ENCODE measurements at regions not wholly inside any gene's neighbourhood (a gene's known extent, or its start where the extent isn't known, plus 50 kb on each side); places are given as distances from the start of the nearest gene placed in this dataset.

- Histone ChIP-seq H3K27me3 (no peaks in the 10 kb centered on the region), H3K9me3 (peaks cover 0 to 14% of the 10 kb centered on the region in 2 donors), H3K4me1 (no peaks in the 10 kb centered on the region), H3K4me3 (no peak overlapping the region), H3K36me3 (no peaks in the 10 kb centered on the region), H3K27ac (no peak overlapping the region)
- DNase-seq (ENCODE audit: low spot score in 2 of 2) = no peak
- intact Hi-C loops (cut with DNase I; ENCODE audit: low total_unique reads) = no loop called here
- TF ChIP-seq POLR2AphosphoS5 (IDR thresholded peaks at IDR 0.05) (no peak), POLR2A (IDR thresholded peaks at IDR 0.05) (no peak), CTCF (IDR thresholded peaks at IDR 0.05) (no peak)
These were observed 2106.0 kb downstream of the PCDH7 start for GRCh38 chr4:32826169-32826568.

DNA sequence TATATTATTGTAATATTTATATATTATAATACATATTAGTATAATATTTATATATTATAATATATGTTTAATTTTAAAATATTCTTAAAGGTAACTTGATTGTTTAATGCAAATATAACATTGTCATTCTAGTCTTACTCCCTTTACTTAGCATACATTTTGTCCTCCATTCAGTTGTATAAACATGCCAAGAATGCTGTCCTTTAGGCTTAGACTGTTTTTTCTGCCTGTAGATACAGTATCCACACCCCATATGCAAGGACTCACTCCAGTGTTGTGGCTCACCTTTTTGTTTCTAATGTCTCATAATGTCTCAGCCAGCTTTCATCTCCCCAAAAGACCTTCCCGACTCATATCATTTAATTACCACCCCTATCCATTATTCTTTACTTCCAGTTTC lies 2110.0 kb downstream of the PCDH7 start:
- no peaks in the 10 kb centered on the region for H3K27me3 ChIP-seq
- TF ChIP-seq POLR2A (IDR thresholded peaks at IDR 0.05) = no peak
- no peak for TF ChIP-seq POLR2AphosphoS5 (IDR thresholded peaks at IDR 0.05)
- TF ChIP-seq CTCF (IDR thresholded peaks at IDR 0.05) = no peak
- H3K36me3 ChIP-seq = no peaks in the 10 kb centered on the region
- intact Hi-C loops (cut with DNase I; ENCODE audit: low total_unique reads) = no loop called here
- peaks cover 0 to 14% of the 10 kb centered on the region in 2 donors for H3K9me3 ChIP-seq
- H3K4me1 ChIP-seq = no peaks in the 10 kb centered on the region
- no peak for DNase-seq (ENCODE audit: low spot score in 2 of 2)
- no peak overlapping the region for H3K27ac ChIP-seq
- no peak overlapping the region for H3K4me3 ChIP-seq

DNA sequence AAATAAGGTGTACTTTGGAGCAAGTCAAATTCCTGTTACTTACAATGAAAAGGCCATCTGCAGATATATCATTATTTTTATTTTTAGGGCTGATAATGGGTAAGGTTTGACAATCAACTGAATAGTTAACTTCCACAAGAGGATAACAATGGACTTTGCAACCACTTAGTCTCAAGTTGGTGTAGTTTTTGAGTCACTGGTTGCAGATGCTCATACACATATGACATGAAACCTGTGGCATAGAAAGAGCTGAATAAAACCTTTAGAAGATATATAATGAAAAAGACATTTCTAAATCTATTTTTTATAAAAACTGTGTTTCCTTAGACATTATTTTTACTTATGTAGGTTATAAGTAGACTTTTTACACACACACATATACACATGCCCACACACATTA lies 2110.9 kb downstream of the PCDH7 start:
- TF ChIP-seq POLR2A (IDR thresholded peaks at IDR 0.05) (no peak), POLR2AphosphoS5 (IDR thresholded peaks at IDR 0.05) (no peak), CTCF (IDR thresholded peaks at IDR 0.05) (no peak)
- Histone ChIP-seq H3K4me3 (no peak overlapping the region), H3K27ac (no peak overlapping the region), H3K9me3 (peaks cover 0 to 14% of the 10 kb centered on the region in 2 donors), H3K36me3 (no peaks in the 10 kb centered on the region), H3K4me1 (no peaks in the 10 kb centered on the region), H3K27me3 (no peaks in the 10 kb centered on the region)
- no peak for DNase-seq (ENCODE audit: low spot score in 2 of 2)
- intact Hi-C loops (cut with DNase I; ENCODE audit: low total_unique reads) = no loop called here

DNA sequence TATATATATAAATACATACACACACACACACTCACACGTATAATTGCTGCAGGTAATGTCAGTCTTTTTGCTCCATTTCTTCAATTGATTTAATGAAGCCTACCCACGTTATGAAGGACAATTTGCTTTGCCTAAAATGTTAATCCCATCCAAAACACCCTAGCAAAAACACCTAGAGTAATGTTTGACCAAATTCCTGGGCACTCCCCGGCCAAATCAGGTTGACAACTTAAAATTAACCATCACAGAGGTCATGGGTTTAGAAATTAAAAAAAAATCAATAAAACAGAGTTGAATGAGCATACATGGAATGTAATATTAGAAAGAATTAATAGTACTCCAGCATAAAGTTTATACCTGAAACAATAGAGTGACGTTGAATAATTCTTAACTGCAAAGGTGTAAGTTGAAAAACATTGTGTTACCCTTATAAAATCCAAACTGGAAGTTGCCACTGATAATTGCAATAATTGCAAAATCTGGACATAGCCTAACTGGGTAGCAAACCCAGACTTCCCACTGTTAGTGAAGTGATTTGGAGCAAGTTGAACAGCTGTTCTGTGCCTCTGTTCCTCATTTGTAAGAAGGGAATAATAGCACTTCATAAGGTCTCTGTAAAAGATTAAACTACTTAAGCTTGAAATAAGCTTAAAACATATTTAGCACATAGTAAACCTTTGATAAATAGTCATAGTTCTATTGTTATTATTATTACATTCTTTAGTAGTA lies 2120.5 kb downstream of the PCDH7 start:
- no peak overlapping the region for H3K27ac ChIP-seq
- H3K4me3 ChIP-seq = no peak overlapping the region
- H3K36me3 ChIP-seq = no peaks in the 10 kb centered on the region
- DNase-seq (ENCODE audit: low spot score in 2 of 2) = no peak
- no peaks in the 10 kb centered on the region for H3K9me3 ChIP-seq
- intact Hi-C loops (cut with DNase I; ENCODE audit: low total_unique reads) = no loop called here
- H3K27me3 ChIP-seq = no peaks in the 10 kb centered on the region
- H3K4me1 ChIP-seq = no peaks in the 10 kb centered on the region
- TF ChIP-seq POLR2A (IDR thresholded peaks at IDR 0.05) (no peak), CTCF (IDR thresholded peaks at IDR 0.05) (no peak), POLR2AphosphoS5 (IDR thresholded peaks at IDR 0.05) (no peak)

- intact Hi-C loops (cut with DNase I; ENCODE audit: low total_unique reads) = no loop called here
- Histone ChIP-seq H3K27me3 (no peaks in the 10 kb centered on the region), H3K4me1 (no peaks in the 10 kb centered on the region), H3K4me3 (no peak overlapping the region), H3K36me3 (no peaks in the 10 kb centered on the region), H3K9me3 (no peaks in the 10 kb centered on the region), H3K27ac (no peak overlapping the region)
- DNase-seq (ENCODE audit: low spot score in 2 of 2) = no peak
- TF ChIP-seq POLR2AphosphoS5 (IDR thresholded peaks at IDR 0.05) = no peak
- no peak for TF ChIP-seq POLR2A (IDR thresholded peaks at IDR 0.05)
- TF ChIP-seq CTCF (IDR thresholded peaks at IDR 0.05) = no peak
These were observed 2121.0 kb downstream of the PCDH7 start for GRCh38 chr4:32841217-32841616.
